T-helper 22 cell (primary cell): ENCODE measurements at regions not wholly inside any gene's neighbourhood (a gene's known extent, or its start where the extent isn't known, plus 50 kb on each side); places are given as distances from the start of the nearest gene placed in this dataset.

Experiments
- DNase-seq: peaks from one replicate; pipeline ENCODE4 v3.0.0-alpha.2; 2020; ENCODE audit warnings: low read depth

GRCh38 chr22:48464246-48464645 is 1363.4 kb downstream of the BRD1 start:
- DNase-seq: no peak

GRCh38 chr22:48459859-48460823 is 1367.5 kb downstream of the BRD1 start:
- no peak for DNase-seq

GRCh38 chr22:48459259-48459658 is 1368.4 kb downstream of the BRD1 start:
- DNase-seq: no peak

GRCh38 chr22:48456449-48456848 is 1371.2 kb downstream of the BRD1 start:
- no peak for DNase-seq

GRCh38 chr22:48453751-48454485 is 1373.8 kb downstream of the BRD1 start:
- DNase-seq: no peak

- no peak for DNase-seq
Measured at GRCh38 chr22:48453171-48453570, 1374.5 kb downstream of the BRD1 start.

GRCh38 chr22:48452766-48453165 is 1374.9 kb downstream of the BRD1 start:
- DNase-seq: no peak

- DNase-seq: no peak
Measured at GRCh38 chr22:48451891-48452290, 1375.8 kb downstream of the BRD1 start.

GRCh38 chr22:48450188-48450825 is 1377.4 kb downstream of the BRD1 start:
- DNase-seq: no peak

GRCh38 chr22:48449466-48450187 is 1378.0 kb downstream of the BRD1 start:
- no peak for DNase-seq

GRCh38 chr22:48448821-48449220 is 1378.9 kb downstream of the BRD1 start:
- no peak for DNase-seq

GRCh38 chr22:48445113-48445827 is 1382.4 kb downstream of the BRD1 start:
- no peak for DNase-seq

GRCh38 chr22:48444320-48445112 is 1383.2 kb downstream of the BRD1 start:
- DNase-seq: no peak

GRCh38 chr22:48443680-48444079 is 1384.0 kb downstream of the BRD1 start:
- no peak for DNase-seq

GRCh38 chr22:48442663-48443062 is 1385.0 kb downstream of the BRD1 start:
- DNase-seq: no peak

- no peak for DNase-seq
Measured at GRCh38 chr22:48441553-48441850, 1386.2 kb downstream of the BRD1 start.

GRCh38 chr22:48440673-48441552 is 1386.8 kb downstream of the BRD1 start:
- DNase-seq: no peak

GRCh38 chr22:48440176-48440575 is 1387.5 kb downstream of the BRD1 start:
- DNase-seq: no peak

GRCh38 chr22:48439560-48440135 is 1388.0 kb downstream of the BRD1 start:
- DNase-seq: no peak
